ENCODE measurements at regions not wholly inside any gene's neighbourhood (a gene's known extent, or its start where the extent isn't known, plus 50 kb on each side); places are given as distances from the start of the nearest gene placed in this dataset.
A peak's percentile ranks its signal among the peaks of the same experiment; 100 is the strongest.
"Not testable (repeated sequence)": the region's sequence is repeated elsewhere in the genome, so short reads cannot be mapped to it uniquely, and the experiment has no call there.

GRCh38 chr2:58484629-58485028 is 243.5 kb upstream of the FANCL start:
- FAIRE-seq, result no peak

GRCh38 chr2:58484221-58484620 is 243.1 kb upstream of the FANCL start:
- no peak for DNase-seq (ENCODE audit: low spot score)
- no peak for FAIRE-seq

More at GRCh38 chr2:58484629-58485028, 243.5 kb upstream of the FANCL start:
- no peak for DNase-seq (ENCODE audit: low spot score)

- FAIRE-seq (no peak), DNase-seq (ENCODE audit: low spot score) (no peak)
Observed at GRCh38 chr2:58483307-58483706, 242.2 kb upstream of the FANCL start.

- FAIRE-seq (no peak), DNase-seq (ENCODE audit: low spot score) (no peak)
Observed at GRCh38 chr2:58481670-58482069, 240.5 kb upstream of the FANCL start.

GRCh38 chr2:58480141-58480540 is 239.0 kb upstream of the FANCL start:
- no peak for FAIRE-seq
- DNase-seq (ENCODE audit: low spot score), result no peak

GRCh38 chr2:58479535-58480140 is 238.5 kb upstream of the FANCL start:
- FAIRE-seq, result no peak

GRCh38 chr2:58476556-58476955 is 235.4 kb upstream of the FANCL start:
- FAIRE-seq, result no peak
- no peak for DNase-seq (ENCODE audit: low spot score)

More at GRCh38 chr2:58479535-58480140, 238.5 kb upstream of the FANCL start:
- DNase-seq (ENCODE audit: low spot score), result no peak

- no peak for FAIRE-seq
- DNase-seq (ENCODE audit: low spot score), result no peak
Observed at GRCh38 chr2:58475756-58476155, 234.6 kb upstream of the FANCL start.

- FAIRE-seq, result no peak
- DNase-seq (ENCODE audit: low spot score), result no peak
Observed at GRCh38 chr2:58473165-58473564, 232.0 kb upstream of the FANCL start.

- no peak for FAIRE-seq
- no peak for DNase-seq (ENCODE audit: low spot score)
Observed at GRCh38 chr2:58466804-58467203, 225.7 kb upstream of the FANCL start.

- not testable (repeated sequence) for DNase-seq (ENCODE audit: low spot score); FAIRE-seq
Observed at GRCh38 chr2:58466021-58466420, 224.9 kb upstream of the FANCL start.

- FAIRE-seq, result no peak
Observed at GRCh38 chr2:58460670-58461069, 219.5 kb upstream of the FANCL start.

GRCh38 chr2:58449286-58450010 is 208.3 kb upstream of the FANCL start:
- FAIRE-seq, result no peak
- DNase-seq (ENCODE audit: low spot score), result no peak

More at GRCh38 chr2:58460670-58461069, 219.5 kb upstream of the FANCL start:
- no peak for DNase-seq (ENCODE audit: low spot score)

GRCh38 chr2:58448845-58449244 is 207.7 kb upstream of the FANCL start:
- DNase-seq (ENCODE audit: low spot score) (no peak), FAIRE-seq (no peak)

- peak; percentile 10 for FAIRE-seq
Observed at GRCh38 chr2:58448065-58448507, 207.0 kb upstream of the FANCL start.

GRCh38 chr2:58447586-58447985 is 206.5 kb upstream of the FANCL start:
- DNase-seq (ENCODE audit: low spot score) (no peak), FAIRE-seq (no peak)

More at GRCh38 chr2:58448065-58448507, 207.0 kb upstream of the FANCL start:
- DNase-seq (ENCODE audit: low spot score), result peak; percentile 51

- FAIRE-seq (no peak), DNase-seq (ENCODE audit: low spot score) (no peak)
Observed at GRCh38 chr2:58441643-58442042, 200.5 kb upstream of the FANCL start.

- no peak for FAIRE-seq
- DNase-seq (ENCODE audit: low spot score), result no peak
Observed at GRCh38 chr2:58436872-58437271, 195.7 kb upstream of the FANCL start.

GRCh38 chr2:58435246-58435645 is 194.1 kb upstream of the FANCL start:
- DNase-seq (ENCODE audit: low spot score), result no peak
- FAIRE-seq, result no peak

GRCh38 chr2:58434692-58435091 is 193.6 kb upstream of the FANCL start:
- DNase-seq (ENCODE audit: low spot score) (no peak), FAIRE-seq (no peak)

- DNase-seq (ENCODE audit: low spot score) (no peak), FAIRE-seq (no peak)
Observed at GRCh38 chr2:58432491-58433170, 191.5 kb upstream of the FANCL start.
